ENCODE measurements at regions not wholly inside any gene's neighbourhood (a gene's known extent, or its start where the extent isn't known, plus 50 kb on each side); places are given as distances from the start of the nearest gene placed in this dataset.

- Histone ChIP-seq H3K27ac (ENCODE audit: insufficient read depth, low read depth, low read length) (no peak overlapping the region), H3K4me2 (ENCODE audit: insufficient read depth, low read length) (no peak overlapping the region), H3K79me2 (ENCODE audit: control insufficient read depth, insufficient read depth, low read length) (no peaks in the 10 kb centered on the region), H3K36me3 (ENCODE audit: control insufficient read depth in 2 of 2, extremely low read depth in 1 of 2, insufficient read depth in 2 of 2, low read length in 2 of 2) (no peaks in the 10 kb centered on the region), H3K9me3 (replicated peaks; ENCODE audit: control insufficient read depth, insufficient read depth, low read length) (peaks cover 2% of the 10 kb centered on the region), H3K9me1 (replicated peaks; ENCODE audit: control insufficient read depth, extremely low read depth, insufficient read depth, low read length) (no peaks in the 10 kb centered on the region), H3K9ac (replicated peaks; ENCODE audit: extremely low read depth, insufficient read depth, low read length) (no peak overlapping the region), H3K4me1 (ENCODE audit: control insufficient read depth, extremely low read depth, insufficient read depth, low read length) (no peaks in the 10 kb centered on the region), H4K20me1 (replicated peaks; ENCODE audit: control insufficient read depth, extremely low read depth, insufficient read depth, low read length) (no peaks in the 10 kb centered on the region), H3K27me3 (ENCODE audit: control insufficient read depth in 2 of 2, insufficient read depth in 2 of 2, low read length in 2 of 2) (no peaks in the 10 kb centered on the region), H3K4me3 (replicated peaks in 1 of 3; ENCODE audit: insufficient read depth in 1 of 3, low read depth in 1 of 3, low read length in 3 of 3) (no peak overlapping the region), H2AFZ (ENCODE audit: low read depth, low read length) (no peak overlapping the region)
- intact Hi-C loops (cut with micrococcal nuclease) (no loop called here), dilution Hi-C loops (cut with MboI; ENCODE audit: extremely low pct_ligation_motif_present, low sequenced_read_pairs) (no loop called here)
- TF ChIP-seq GATA2 (IDR thresholded peaks at IDR 0.05; ENCODE audit: insufficient read depth, insufficient read length, low read depth, low read length) (no peak), MAX (IDR thresholded peaks at IDR 0.05; ENCODE audit: insufficient read depth, insufficient read length) (no peak), MYC (IDR thresholded peaks at IDR 0.05; ENCODE audit: low read depth, low read length) (no peak), CTCF (IDR thresholded peaks at IDR 0.05; ENCODE audit: extremely low read depth in 1 of 2, insufficient read depth in 1 of 2, low read depth in 1 of 2, low read length in 2 of 2) (no peak), FOS (IDR thresholded peaks at IDR 0.05; ENCODE audit: borderline replicate concordance, insufficient read depth, low read length) (no peak), JUN (IDR thresholded peaks at IDR 0.05; ENCODE audit: borderline replicate concordance, insufficient read depth, insufficient read length, low read depth) (no peak), EZH2 (IDR thresholded peaks at IDR 0.05; ENCODE audit: borderline replicate concordance, low read depth, low read length, severe bottlenecking) (no peak), POLR2AphosphoS5 (IDR thresholded peaks at IDR 0.05; ENCODE audit: insufficient read depth, low read depth, low read length) (no peak), POLR2A (IDR thresholded peaks at IDR 0.05; ENCODE audit: low read depth, low read length) (no peak)
- ChIA-PET POLR2A (no interaction called here), CTCF (no interaction called here)
- no peak for FAIRE-seq
- no TSS peak for BruUV-seq (replicated peaks)
- DNase-seq (ENCODE audit: low read depth, low spot score) = no peak
These were observed 301.7 kb downstream of the NSG2 start for GRCh38 chr5:174347183-174347582.
